Hepatocyte (in vitro differentiated cells): ENCODE measurements at regions not wholly inside any gene's neighbourhood (a gene's known extent, or its start where the extent isn't known, plus 50 kb on each side); places are given as distances from the start of the nearest gene placed in this dataset.

Experiments used
- DNase-seq: peaks from one replicate; pipeline ENCODE4 v3.0.0-alpha.2; 2016; ENCODE audit warnings: low spot score
- H2AFZ ChIP-seq: fragments of 200-600 bp; sonication (generic); 2 replicates; pipeline ENCODE4 v1.6.0; 2016; ENCODE audit warnings: antibody characterized with exemption, mild to moderate bottlenecking
- H3K27ac ChIP-seq: fragments of 200-600 bp; sonication (generic); 2 replicates; pipeline ENCODE4 v1.5.1; 2016; ENCODE audit warnings: mild to moderate bottlenecking
- H3K27me3 ChIP-seq: fragments of 200-600 bp; sonication (generic); 2 replicates; pipeline ENCODE4 v1.6.1; 2016
- H3K36me3 ChIP-seq: fragments of 200-600 bp; sonication (generic); replicated peaks from 2 replicates; pipeline ENCODE4 v1.5.1; 2016; ENCODE audit warnings: low read depth; ENCODE audit not compliant: insufficient read depth
- H3K4me1 ChIP-seq: fragments of 200-600 bp; sonication (generic); 2 replicates; pipeline ENCODE4 v1.5.1; 2016; ENCODE audit warnings: mild to moderate bottlenecking, moderate library complexity; ENCODE audit not compliant: insufficient read depth
- H3K4me2 ChIP-seq: fragments of 200-600 bp; sonication (generic); 2 replicates; pipeline ENCODE4 v1.6.0; 2016
- H3K4me3 ChIP-seq: fragments of 200-600 bp; sonication (generic); 2 replicates; pipeline ENCODE4 v1.5.1; 2016; ENCODE audit warnings: mild to moderate bottlenecking
- H3K79me2 ChIP-seq: fragments of 200-600 bp; sonication (generic); 2 replicates; pipeline ENCODE4 v1.6.0; 2017; ENCODE audit warnings: mild to moderate bottlenecking
- H3K9me2 ChIP-seq: fragments of 200-600 bp; sonication (generic); replicated peaks from 2 replicates; pipeline ENCODE4 v1.6.0; 2017; ENCODE audit warnings: mild to moderate bottlenecking; ENCODE audit not compliant: insufficient read depth
- H3K9me3 ChIP-seq: fragments of 200-600 bp; sonication (generic); 2 replicates; pipeline ENCODE4 v1.5.1; 2016; ENCODE audit warnings: low read depth, mild to moderate bottlenecking
- H4K20me1 ChIP-seq: fragments of 200-600 bp; sonication (generic); 2 replicates; pipeline ENCODE4 v1.6.0; 2016; ENCODE audit warnings: mild to moderate bottlenecking; ENCODE audit not compliant: insufficient read depth, poor library complexity, severe bottlenecking
- CTCF ChIP-seq: fragments of 200-600 bp; sonication (generic); IDR thresholded peaks from 2 replicates; pipeline ENCODE4 v1.5.1; 2016; ENCODE audit warnings: antibody characterized with exemption, mild to moderate bottlenecking; ENCODE audit not compliant: poor library complexity
- EZH2 ChIP-seq: fragments of 200-600 bp; sonication (generic); IDR thresholded peaks from 2 replicates; pipeline ENCODE4 v1.6.1; 2016; ENCODE audit warnings: antibody characterized with exemption, mild to moderate bottlenecking, borderline replicate concordance
- EZH2phosphoT487 ChIP-seq: fragments of 200-600 bp; sonication (generic); IDR thresholded peaks from one replicate; pipeline ENCODE4 v1.6.1; 2018; ENCODE audit warnings: antibody characterized with exemption, mild to moderate bottlenecking, low read depth, moderate library complexity; ENCODE audit not compliant: unreplicated experiment, severe bottlenecking
- WGBS: methylation state at CpG from one replicate; pipeline ENCODE4 v1.1.6; 2016; ENCODE audit warnings: low lambda C conversion rate; ENCODE audit errors: missing lambda C conversion rate; 5-methylcytosine and 5-hydroxymethylcytosine counted together

GRCh38 chr9:96038914-96039313, 163.4 kb downstream of the ERCC6L2 start:
- no peaks in the 10 kb centered on the region for H3K79me2 ChIP-seq
- no peak overlapping the region for H2AFZ ChIP-seq
- no peak overlapping the region for H3K4me2 ChIP-seq
- TF ChIP-seq EZH2 = no peak
- TF ChIP-seq EZH2phosphoT487 = no peak
- TF ChIP-seq CTCF = no peak
- H3K9me2 ChIP-seq = no peaks in the 10 kb centered on the region
- no peak overlapping the region for H3K27ac ChIP-seq
- H3K36me3 ChIP-seq = no peaks in the 10 kb centered on the region
- WGBS = over 99% methylated on average over 6 of the region's 6 CpGs
- no peak for DNase-seq
- peaks cover 20% of the 10 kb centered on the region for H3K4me1 ChIP-seq
- H3K4me3 ChIP-seq = no peak overlapping the region
- H4K20me1 ChIP-seq = no peaks in the 10 kb centered on the region
- H3K9me3 ChIP-seq = no peaks in the 10 kb centered on the region
- H3K27me3 ChIP-seq = no peaks in the 10 kb centered on the region

- Histone ChIP-seq H3K27ac (no peak overlapping the region), H4K20me1 (no peaks in the 10 kb centered on the region), H3K4me3 (no peak overlapping the region), H2AFZ (no peak overlapping the region), H3K79me2 (no peaks in the 10 kb centered on the region), H3K4me2 (no peak overlapping the region), H3K27me3 (no peaks in the 10 kb centered on the region), H3K9me3 (no peaks in the 10 kb centered on the region), H3K36me3 (no peaks in the 10 kb centered on the region), H3K4me1 (peaks cover 20% of the 10 kb centered on the region), H3K9me2 (no peaks in the 10 kb centered on the region)
- DNase-seq = no peak
- 94% methylated on average over 7 of the region's 7 CpGs for whole genome bisulfite sequencing
- no peak for TF ChIP-seq EZH2phosphoT487
- no peak for TF ChIP-seq EZH2
- TF ChIP-seq CTCF = no peak
Observed at GRCh38 chr9:96038271-96038670, 162.8 kb downstream of the ERCC6L2 start.

- no peaks in the 10 kb centered on the region for H4K20me1 ChIP-seq
- no peak for TF ChIP-seq EZH2
- no peak for TF ChIP-seq EZH2phosphoT487
- no peak for TF ChIP-seq CTCF
- no peaks in the 10 kb centered on the region for H3K79me2 ChIP-seq
- no peak overlapping the region for H2AFZ ChIP-seq
- no peaks in the 10 kb centered on the region for H3K36me3 ChIP-seq
- WGBS = 89% methylated on average over 5 of the region's 5 CpGs
- H3K27me3 ChIP-seq = no peaks in the 10 kb centered on the region
- peaks cover 12% of the 10 kb centered on the region for H3K4me1 ChIP-seq
- H3K9me3 ChIP-seq = no peaks in the 10 kb centered on the region
- no peak overlapping the region for H3K4me3 ChIP-seq
- H3K9me2 ChIP-seq = no peaks in the 10 kb centered on the region
- H3K27ac ChIP-seq = no peak overlapping the region
- no peak for DNase-seq
- no peak overlapping the region for H3K4me2 ChIP-seq
Observed at GRCh38 chr9:96034553-96035122, 159.1 kb downstream of the ERCC6L2 start.

GRCh38 chr9:96033896-96034295, 158.4 kb downstream of the ERCC6L2 start:
- WGBS = 90% methylated on average over 10 of the region's 10 CpGs
- no peaks in the 10 kb centered on the region for H3K9me3 ChIP-seq

More at GRCh38 chr9:96033896-96034295, 158.4 kb downstream of the ERCC6L2 start:
- H2AFZ ChIP-seq = no peak overlapping the region
- H3K4me3 ChIP-seq = no peak overlapping the region
- H3K4me2 ChIP-seq = no peak overlapping the region
- no peaks in the 10 kb centered on the region for H3K27me3 ChIP-seq
- TF ChIP-seq EZH2phosphoT487 (no peak), EZH2 (no peak), CTCF (no peak)
- H3K4me1 ChIP-seq = peaks cover 12% of the 10 kb centered on the region
- H4K20me1 ChIP-seq = no peaks in the 10 kb centered on the region
- no peak overlapping the region for H3K27ac ChIP-seq
- DNase-seq = no peak
- no peaks in the 10 kb centered on the region for H3K9me2 ChIP-seq
- H3K36me3 ChIP-seq = no peaks in the 10 kb centered on the region
- H3K79me2 ChIP-seq = no peaks in the 10 kb centered on the region
